Mesendoderm (in vitro differentiated cells): ENCODE measurements at regions not wholly inside any gene's neighbourhood (a gene's known extent, or its start where the extent isn't known, plus 50 kb on each side); places are given as distances from the start of the nearest gene placed in this dataset.

Experiments used
- DNase-seq: peaks from one replicate; pipeline ENCODE4 v3.0.0; 2013
- H2AK5ac ChIP-seq: 2 replicates; pipeline ENCODE4 v1.6.1; 2013; ENCODE audit warnings: low read length, inconsistent platforms
- H2BK120ac ChIP-seq: 2 replicates; pipeline ENCODE4 v1.6.1; 2013; ENCODE audit warnings: low read depth, mild to moderate bottlenecking, low read length, moderate library complexity, mixed read lengths
- H2BK15ac ChIP-seq: replicated peaks from 2 replicates; pipeline ENCODE4 v1.6.1; 2013; ENCODE audit warnings: low read depth, mild to moderate bottlenecking, moderate library complexity
- H2BK5ac ChIP-seq: 2 replicates; pipeline ENCODE4 v1.6.1; 2013; ENCODE audit warnings: low read length, inconsistent platforms
- H3K18ac ChIP-seq: 2 replicates; pipeline ENCODE4 v1.6.1; 2013; ENCODE audit warnings: mild to moderate bottlenecking, low read length, mixed read lengths
- H3K23ac ChIP-seq: one replicate; pipeline ENCODE4 v1.6.1; 2013; ENCODE audit warnings: low read length
- H3K27ac ChIP-seq: 2 replicates; pipeline ENCODE4 v1.5.1; 2013; ENCODE audit warnings: low read depth, mild to moderate bottlenecking, inconsistent platforms, low read length, moderate library complexity
- H3K27me3 ChIP-seq: 2 replicates; pipeline ENCODE4 v1.6.1; 2013; ENCODE audit warnings: low read length, control low read depth, mild to moderate bottlenecking, inconsistent platforms; ENCODE audit not compliant: insufficient read depth, poor library complexity
- H3K36me3 ChIP-seq: 2 replicates; pipeline ENCODE4 v1.6.1; 2013; ENCODE audit warnings: low read length, inconsistent platforms; ENCODE audit not compliant: control insufficient read depth, insufficient read depth
- H3K4ac ChIP-seq: one replicate; pipeline ENCODE4 v1.6.1; 2013; ENCODE audit warnings: low read depth, mild to moderate bottlenecking, low read length, moderate library complexity
- H3K4me1 ChIP-seq: 2 replicates; pipeline ENCODE4 v1.6.1; 2013; ENCODE audit warnings: low read depth, low read length, inconsistent platforms; ENCODE audit not compliant: control insufficient read depth
- H3K4me2 ChIP-seq: 2 replicates; pipeline ENCODE4 v1.6.1; 2013; ENCODE audit warnings: low read length
- H3K4me3 ChIP-seq: 2 replicates; pipeline ENCODE4 v1.5.1; 2013; ENCODE audit warnings: mild to moderate bottlenecking, low read length
- H3K56ac ChIP-seq: one replicate; pipeline ENCODE4 v1.6.1; 2013; ENCODE audit warnings: low read length
- H3K79me1 ChIP-seq: 2 replicates; pipeline ENCODE4 v1.6.1; 2013; ENCODE audit warnings: low read length, inconsistent platforms
- H3K79me2 ChIP-seq: 2 replicates; pipeline ENCODE4 v1.6.1; 2013; ENCODE audit warnings: mild to moderate bottlenecking, low read length; ENCODE audit not compliant: control insufficient read depth, insufficient read depth
- H3K9ac ChIP-seq: 2 replicates; pipeline ENCODE4 v1.6.1; 2013; ENCODE audit warnings: low read length, inconsistent platforms
- H4K5ac ChIP-seq: one replicate; pipeline ENCODE4 v1.6.1; 2013; ENCODE audit warnings: low read length
- H4K8ac ChIP-seq: one replicate; pipeline ENCODE4 v1.6.1; 2013; ENCODE audit warnings: low read depth, mild to moderate bottlenecking, control low read depth, low read length, moderate library complexity
- WGBS: extraction: QIAGEN DNeasy Blood & Tissue Kit; methylation state at CpG from one replicate; pipeline ENCODE4 v1.1.7; 2013; ENCODE audit warnings: low lambda C conversion rate, missing lambda C conversion rate; ENCODE audit not compliant: insufficient coverage; ENCODE audit errors: extremely low coverage; 5-methylcytosine and 5-hydroxymethylcytosine counted together

- H3K27me3 ChIP-seq = no peaks in the 10 kb centered on the region
- H3K4me3 ChIP-seq = no peak overlapping the region
- no peak overlapping the region for H3K4ac ChIP-seq
- no peak overlapping the region for H4K5ac ChIP-seq
- no peak overlapping the region for H2BK15ac ChIP-seq
- H4K8ac ChIP-seq = no peak overlapping the region
- no peak overlapping the region for H2BK5ac ChIP-seq
- no peaks in the 10 kb centered on the region for H3K36me3 ChIP-seq
- no peak overlapping the region for H3K27ac ChIP-seq
- H3K79me2 ChIP-seq = no peaks in the 10 kb centered on the region
- H2AK5ac ChIP-seq = no peak overlapping the region
- H3K18ac ChIP-seq = no peak overlapping the region
- no peak overlapping the region for H2BK120ac ChIP-seq
- no peak overlapping the region for H3K56ac ChIP-seq
- H3K79me1 ChIP-seq = no peaks in the 10 kb centered on the region
- no peak overlapping the region for H3K23ac ChIP-seq
- H3K9ac ChIP-seq = no peak overlapping the region
- H3K4me1 ChIP-seq = peaks cover 4% of the 10 kb centered on the region
- no peak overlapping the region for H3K4me2 ChIP-seq
- WGBS = no CpG with 5 or more reads among the region's 3 CpGs
- no peak for DNase-seq
Measured at GRCh38 chr2:16405551-16405950, 260.1 kb downstream of the CYRIA start.

DNA sequence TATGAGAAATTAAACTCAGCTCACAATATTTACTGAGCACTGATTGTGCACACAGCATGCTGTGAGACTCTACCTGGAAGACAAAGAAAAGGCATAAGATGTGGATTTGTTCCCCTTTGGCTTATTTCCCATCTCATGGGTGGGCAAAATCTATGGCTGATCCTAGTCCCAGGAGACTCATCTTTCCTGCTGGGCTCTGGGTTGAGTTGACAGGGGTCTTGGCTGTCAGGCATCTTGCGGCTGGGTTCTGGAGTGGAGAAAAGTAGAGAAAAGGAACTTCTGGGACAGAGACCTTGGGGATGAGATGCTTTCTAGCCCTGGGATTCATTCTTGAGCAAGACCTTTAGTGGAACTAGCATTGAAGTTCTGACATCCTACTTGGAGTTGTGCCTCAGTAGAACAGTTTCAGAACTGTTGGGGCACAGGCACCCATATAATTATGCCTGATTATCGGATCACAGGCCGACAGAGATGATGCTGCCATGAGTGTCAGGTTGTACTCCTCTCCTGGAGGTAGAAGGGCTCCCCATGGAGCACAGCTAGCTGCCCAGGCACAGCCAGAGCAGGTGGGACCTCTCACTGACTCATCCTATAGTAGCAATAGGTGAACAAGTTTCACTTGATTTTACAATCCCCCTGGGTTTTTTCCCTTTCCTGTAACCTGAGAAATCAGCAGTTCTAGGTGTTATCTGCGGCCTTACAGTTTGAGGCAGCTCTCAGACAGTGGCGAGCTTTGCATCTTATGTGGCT, 260.9 kb downstream of the CYRIA start:
- no peak overlapping the region for H3K56ac ChIP-seq
- no peak overlapping the region for H3K27ac ChIP-seq
- H4K8ac ChIP-seq = no peak overlapping the region
- H3K27me3 ChIP-seq = no peaks in the 10 kb centered on the region
- no peak overlapping the region for H3K18ac ChIP-seq
- H3K4me3 ChIP-seq = no peak overlapping the region
- H3K9ac ChIP-seq = no peak overlapping the region
- no peak overlapping the region for H2AK5ac ChIP-seq
- H4K5ac ChIP-seq = no peak overlapping the region
- WGBS = no CpG with 5 or more reads among the region's 5 CpGs
- H2BK5ac ChIP-seq = no peak overlapping the region
- peaks cover 4% of the 10 kb centered on the region for H3K4me1 ChIP-seq
- no peak overlapping the region for H3K4me2 ChIP-seq
- no peaks in the 10 kb centered on the region for H3K36me3 ChIP-seq
- no peaks in the 10 kb centered on the region for H3K79me1 ChIP-seq
- DNase-seq = no peak
- H3K23ac ChIP-seq = no peak overlapping the region
- H3K79me2 ChIP-seq = no peaks in the 10 kb centered on the region
- H2BK120ac ChIP-seq = no peak overlapping the region
- no peak overlapping the region for H3K4ac ChIP-seq
- no peak overlapping the region for H2BK15ac ChIP-seq

- Histone ChIP-seq H2BK120ac (no peak overlapping the region), H3K9ac (no peak overlapping the region), H3K79me1 (no peaks in the 10 kb centered on the region), H3K27ac (no peak overlapping the region), H4K5ac (no peak overlapping the region), H3K4ac (no peak overlapping the region), H3K79me2 (no peaks in the 10 kb centered on the region), H2AK5ac (no peak overlapping the region), H3K56ac (no peak overlapping the region), H4K8ac (no peak overlapping the region), H3K18ac (no peak overlapping the region), H3K4me1 (peaks cover 4% of the 10 kb centered on the region), H3K27me3 (no peaks in the 10 kb centered on the region), H2BK15ac (no peak overlapping the region), H3K23ac (no peak overlapping the region), H3K4me2 (no peak overlapping the region), H3K36me3 (no peaks in the 10 kb centered on the region), H2BK5ac (no peak overlapping the region), H3K4me3 (no peak overlapping the region)
- DNase-seq = no peak
- no CpG with 5 or more reads among the region's 3 CpGs for WGBS
Measured at GRCh38 chr2:16404146-16404545, 261.5 kb downstream of the CYRIA start.

GRCh38 chr2:16402891-16403290, 262.7 kb downstream of the CYRIA start:
- H3K18ac ChIP-seq = no peak overlapping the region
- no peaks in the 10 kb centered on the region for H3K4me1 ChIP-seq
- no peak overlapping the region for H3K27ac ChIP-seq
- no peak overlapping the region for H3K9ac ChIP-seq
- no peak overlapping the region for H2BK5ac ChIP-seq
- no peak overlapping the region for H3K56ac ChIP-seq
- H3K27me3 ChIP-seq = no peaks in the 10 kb centered on the region
- no peak overlapping the region for H3K23ac ChIP-seq
- no peaks in the 10 kb centered on the region for H3K36me3 ChIP-seq
- DNase-seq = no peak
- no peaks in the 10 kb centered on the region for H3K79me1 ChIP-seq
- H4K5ac ChIP-seq = no peak overlapping the region
- H2AK5ac ChIP-seq = no peak overlapping the region
- H2BK120ac ChIP-seq = no peak overlapping the region
- H3K4me3 ChIP-seq = no peak overlapping the region
- H3K4ac ChIP-seq = no peak overlapping the region
- no peaks in the 10 kb centered on the region for H3K79me2 ChIP-seq
- H4K8ac ChIP-seq = no peak overlapping the region
- WGBS = no CpG with 5 or more reads among the region's 5 CpGs
- no peak overlapping the region for H3K4me2 ChIP-seq
- no peak overlapping the region for H2BK15ac ChIP-seq

GRCh38 chr2:16401761-16402300, 263.8 kb downstream of the CYRIA start:
- no peaks in the 10 kb centered on the region for H3K27me3 ChIP-seq
- no peak overlapping the region for H2BK120ac ChIP-seq
- H3K4me1 ChIP-seq = no peaks in the 10 kb centered on the region
- no peak overlapping the region for H2BK5ac ChIP-seq
- no peak overlapping the region for H3K56ac ChIP-seq
- DNase-seq = no peak
- H3K18ac ChIP-seq = no peak overlapping the region
- no peak overlapping the region for H4K5ac ChIP-seq
- no peaks in the 10 kb centered on the region for H3K36me3 ChIP-seq
- no peak overlapping the region for H2BK15ac ChIP-seq
- no peak overlapping the region for H3K23ac ChIP-seq
- H3K79me1 ChIP-seq = no peaks in the 10 kb centered on the region
- H3K4ac ChIP-seq = no peak overlapping the region
- H3K4me3 ChIP-seq = no peak overlapping the region
- no peak overlapping the region for H3K9ac ChIP-seq
- H3K27ac ChIP-seq = no peak overlapping the region
- H3K79me2 ChIP-seq = no peaks in the 10 kb centered on the region
- no peak overlapping the region for H3K4me2 ChIP-seq
- no peak overlapping the region for H2AK5ac ChIP-seq
- H4K8ac ChIP-seq = no peak overlapping the region
- no CpG with 5 or more reads among the region's 7 CpGs for WGBS
